Fibroblast of the aortic adventitia (primary cell): ENCODE measurements at regions not wholly inside any gene's neighbourhood (a gene's known extent, or its start where the extent isn't known, plus 50 kb on each side); places are given as distances from the start of the nearest gene placed in this dataset.

ENCODE experiments used
- DNase-seq: peaks from one replicate; pipeline ENCODE4 v3.0.0-alpha.2; 2010; ENCODE audit warnings: low read depth
- H3K4me3 ChIP-seq: 2 replicates; pipeline ENCODE4 v1.5.1; 2011; ENCODE audit warnings: low read depth, mild to moderate bottlenecking, control low read depth, low read length, moderate library complexity
- CTCF ChIP-seq: IDR thresholded peaks from 2 replicates; pipeline ENCODE4 v1.5.1; 2011; ENCODE audit warnings: mild to moderate bottlenecking, low read length, control low read depth, inconsistent platforms; ENCODE audit not compliant: insufficient read depth

- no peak for DNase-seq
- no peak overlapping the region for H3K4me3 ChIP-seq
- TF ChIP-seq CTCF = no peak
These were observed 83.2 kb upstream of the PBX1 start for GRCh38 chr1:164475834-164476233.

GRCh38 chr1:164477343-164477742 lies 81.6 kb upstream of the PBX1 start:
- TF ChIP-seq CTCF = no peak
- no peak for DNase-seq

GRCh38 chr1:164479242-164479641 lies 79.7 kb upstream of the PBX1 start:
- no peak for TF ChIP-seq CTCF
- H3K4me3 ChIP-seq = no peak overlapping the region
- no peak for DNase-seq

More at GRCh38 chr1:164477343-164477742, 81.6 kb upstream of the PBX1 start:
- no peak overlapping the region for H3K4me3 ChIP-seq

- no peak for TF ChIP-seq CTCF
- H3K4me3 ChIP-seq = no peak overlapping the region
- DNase-seq = no peak
These were observed 78.6 kb upstream of the PBX1 start for GRCh38 chr1:164480285-164480907.

- DNase-seq = no peak
- TF ChIP-seq CTCF = no peak
- no peak overlapping the region for H3K4me3 ChIP-seq
These were observed 63.1 kb upstream of the PBX1 start for GRCh38 chr1:164495905-164496304.

- H3K4me3 ChIP-seq = no peak overlapping the region
- no peak for TF ChIP-seq CTCF
- no peak for DNase-seq
These were observed 60.2 kb upstream of the PBX1 start for GRCh38 chr1:164498792-164499191.

- no peak for TF ChIP-seq CTCF
- H3K4me3 ChIP-seq = no peak overlapping the region
- DNase-seq = no peak
These were observed 54.2 kb upstream of the PBX1 start for GRCh38 chr1:164504749-164505148.
